Erythroblast (primary cell): ENCODE measurements at regions not wholly inside any gene's neighbourhood (a gene's known extent, or its start where the extent isn't known, plus 50 kb on each side); places are given as distances from the start of the nearest gene placed in this dataset.

Experiments used
- GATA1 ChIP-seq: IDR thresholded peaks from 2 replicates; pipeline ENCODE4 v1.6.1; 2011; ENCODE audit warnings: low read depth, mild to moderate bottlenecking, control low read depth, low read length, moderate library complexity
- POLR2A ChIP-seq: IDR thresholded peaks from 2 replicates; pipeline ENCODE4 v1.6.1; 2011; ENCODE audit warnings: mild to moderate bottlenecking, low read length

DNA sequence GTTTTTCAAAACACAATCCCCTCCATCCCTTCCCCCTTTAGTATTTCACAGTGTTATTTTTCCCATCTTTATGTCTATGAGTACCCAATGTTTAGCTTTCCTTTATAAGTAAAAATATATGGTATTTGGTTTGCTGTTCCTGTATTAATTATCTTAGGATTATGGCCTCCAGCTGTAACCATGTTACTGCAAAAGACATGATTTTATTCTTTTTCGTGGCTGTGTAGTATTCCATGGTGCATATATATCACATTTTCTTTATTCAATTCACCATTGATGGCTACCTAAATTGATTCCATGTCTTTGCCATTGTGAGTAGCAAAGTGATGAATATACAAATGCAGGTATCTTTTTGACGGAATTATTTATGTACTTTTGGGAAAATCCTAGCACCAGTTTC is 346.4 kb upstream of the CNTN5 start:
- TF ChIP-seq POLR2A (no peak), GATA1 (no peak)
